ENCODE measurements at regions not wholly inside any gene's neighbourhood (a gene's known extent, or its start where the extent isn't known, plus 50 kb on each side); places are given as distances from the start of the nearest gene placed in this dataset.

GRCh38 chr7:49371771-49372170 lies 401.7 kb upstream of the VWC2 start:
- Histone ChIP-seq H3F3A (ENCODE audit: low read depth) (no peaks in the 10 kb centered on the region), H3K79me2 (ENCODE audit: insufficient read depth, low read length) (no peaks in the 10 kb centered on the region), H4K20me1 (ENCODE audit: insufficient read depth, low read length, poor library complexity, severe bottlenecking) (no peaks in the 10 kb centered on the region), H3K36me3 (ENCODE audit: insufficient read depth, low read length) (no peaks in the 10 kb centered on the region), H3K4me1 (ENCODE audit: insufficient read depth, low read length, poor library complexity, severe bottlenecking) (no peaks in the 10 kb centered on the region), H3K27me3 (ENCODE audit: insufficient read depth, low read length, poor library complexity, severe bottlenecking) (no peaks in the 10 kb centered on the region), H3K9me3 (ENCODE audit: insufficient read depth, low read depth, low read length) (no peaks in the 10 kb centered on the region), H3K9ac (ENCODE audit: low read depth, low read length, poor library complexity, severe bottlenecking) (no peak overlapping the region), H3K4me3 (ENCODE audit: low read length, poor library complexity, severe bottlenecking) (no peak overlapping the region), H3K4me2 (ENCODE audit: low read depth, low read length, poor library complexity, severe bottlenecking) (no peak overlapping the region), H2AFZ (ENCODE audit: low read length) (no peak overlapping the region), H3K9me2 (replicated peaks; ENCODE audit: low read depth, low read length) (no peaks in the 10 kb centered on the region)
- TF ChIP-seq CTCF (conservative IDR thresholded peaks at IDR 0.05; ENCODE audit: low read length) (no peak), EZH2phosphoT487 (IDR thresholded peaks at IDR 0.05; ENCODE audit: borderline replicate concordance) (no peak)

GRCh38 chr7:49376817-49377375 lies 396.5 kb upstream of the VWC2 start:
- H3K27me3 ChIP-seq (ENCODE audit: insufficient read depth, low read length, poor library complexity, severe bottlenecking), result no peaks in the 10 kb centered on the region
- no peaks in the 10 kb centered on the region for H4K20me1 ChIP-seq (ENCODE audit: insufficient read depth, low read length, poor library complexity, severe bottlenecking)
- no peaks in the 10 kb centered on the region for H3K36me3 ChIP-seq (ENCODE audit: insufficient read depth, low read length)
- no peaks in the 10 kb centered on the region for H3K4me1 ChIP-seq (ENCODE audit: insufficient read depth, low read length, poor library complexity, severe bottlenecking)
- no peaks in the 10 kb centered on the region for H3K9me3 ChIP-seq (ENCODE audit: insufficient read depth, low read depth, low read length)
- H3K9me2 ChIP-seq (replicated peaks; ENCODE audit: low read depth, low read length), result no peaks in the 10 kb centered on the region
- no peak overlapping the region for H2AFZ ChIP-seq (ENCODE audit: low read length)
- no peak overlapping the region for H3K9ac ChIP-seq (ENCODE audit: low read depth, low read length, poor library complexity, severe bottlenecking)
- no peaks in the 10 kb centered on the region for H3F3A ChIP-seq (ENCODE audit: low read depth)
- TF ChIP-seq CTCF (conservative IDR thresholded peaks at IDR 0.05; ENCODE audit: low read length), result no peak
- no peak for TF ChIP-seq EZH2phosphoT487 (IDR thresholded peaks at IDR 0.05; ENCODE audit: borderline replicate concordance)
- no peak overlapping the region for H3K4me3 ChIP-seq (ENCODE audit: low read length, poor library complexity, severe bottlenecking)
- no peaks in the 10 kb centered on the region for H3K79me2 ChIP-seq (ENCODE audit: insufficient read depth, low read length)
- H3K4me2 ChIP-seq (ENCODE audit: low read depth, low read length, poor library complexity, severe bottlenecking), result no peak overlapping the region

GRCh38 chr7:49386792-49387191 lies 386.6 kb upstream of the VWC2 start:
- H3K9me3 ChIP-seq (ENCODE audit: insufficient read depth, low read depth, low read length), result no peaks in the 10 kb centered on the region
- H3K36me3 ChIP-seq (ENCODE audit: insufficient read depth, low read length), result no peaks in the 10 kb centered on the region
- H3K9ac ChIP-seq (ENCODE audit: low read depth, low read length, poor library complexity, severe bottlenecking), result no peak overlapping the region
- H3K9me2 ChIP-seq (replicated peaks; ENCODE audit: low read depth, low read length), result no peaks in the 10 kb centered on the region
- no peak overlapping the region for H3K4me3 ChIP-seq (ENCODE audit: low read length, poor library complexity, severe bottlenecking)
- no peaks in the 10 kb centered on the region for H4K20me1 ChIP-seq (ENCODE audit: insufficient read depth, low read length, poor library complexity, severe bottlenecking)
- H3K4me1 ChIP-seq (ENCODE audit: insufficient read depth, low read length, poor library complexity, severe bottlenecking), result no peaks in the 10 kb centered on the region
- no peak overlapping the region for H2AFZ ChIP-seq (ENCODE audit: low read length)
- no peaks in the 10 kb centered on the region for H3F3A ChIP-seq (ENCODE audit: low read depth)
- H3K79me2 ChIP-seq (ENCODE audit: insufficient read depth, low read length), result no peaks in the 10 kb centered on the region
- no peak overlapping the region for H3K4me2 ChIP-seq (ENCODE audit: low read depth, low read length, poor library complexity, severe bottlenecking)
- no peak for TF ChIP-seq CTCF (conservative IDR thresholded peaks at IDR 0.05; ENCODE audit: low read length)
- TF ChIP-seq EZH2phosphoT487 (IDR thresholded peaks at IDR 0.05; ENCODE audit: borderline replicate concordance), result no peak
- no peaks in the 10 kb centered on the region for H3K27me3 ChIP-seq (ENCODE audit: insufficient read depth, low read length, poor library complexity, severe bottlenecking)

Data from Loucy (cell line).